ENCODE measurements at regions not wholly inside any gene's neighbourhood (a gene's known extent, or its start where the extent isn't known, plus 50 kb on each side); places are given as distances from the start of the nearest gene placed in this dataset.

GRCh38 chr18:57234346-57234745 is 87.5 kb downstream of the BOD1L2 start:
- no peak for DNase-seq (ENCODE audit: low read depth, low spot score)
- in situ Hi-C loops (cut with HindIII; ENCODE audit: low sequenced_read_pairs), result no loop called here
- no peak for TF ChIP-seq CTCF (IDR thresholded peaks at IDR 0.05; ENCODE audit: low read depth, low read length)

DNA sequence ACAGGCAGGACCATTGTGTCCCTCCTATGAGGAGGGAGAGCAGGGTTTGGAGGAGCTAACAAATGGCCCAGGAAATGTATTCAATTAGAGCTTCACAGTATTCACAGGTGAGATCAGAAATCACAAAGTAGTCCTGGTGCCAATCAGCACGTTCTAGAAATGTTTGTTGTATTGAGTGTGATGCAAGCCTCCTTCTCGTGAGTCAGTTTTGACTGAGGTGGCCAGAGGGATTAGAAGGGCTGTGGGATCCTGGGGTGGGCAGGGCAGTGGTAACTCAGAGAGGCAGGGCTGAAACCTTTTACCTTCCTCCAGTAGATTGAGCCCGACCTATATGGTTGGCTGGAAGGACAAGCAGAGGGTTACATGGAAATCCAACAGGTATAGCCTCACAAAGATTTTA is 95.0 kb downstream of the BOD1L2 start:
- in situ Hi-C loops (cut with HindIII; ENCODE audit: low sequenced_read_pairs), result no loop called here
- DNase-seq (ENCODE audit: low read depth, low spot score), result no peak
- no peak for TF ChIP-seq CTCF (IDR thresholded peaks at IDR 0.05; ENCODE audit: low read depth, low read length)
- no peak overlapping the region for H3K4me3 ChIP-seq (ENCODE audit: low read depth, low read length)

More at GRCh38 chr18:57234346-57234745, 87.5 kb downstream of the BOD1L2 start:
- H3K4me3 ChIP-seq (ENCODE audit: low read depth, low read length), result no peak overlapping the region

DNA sequence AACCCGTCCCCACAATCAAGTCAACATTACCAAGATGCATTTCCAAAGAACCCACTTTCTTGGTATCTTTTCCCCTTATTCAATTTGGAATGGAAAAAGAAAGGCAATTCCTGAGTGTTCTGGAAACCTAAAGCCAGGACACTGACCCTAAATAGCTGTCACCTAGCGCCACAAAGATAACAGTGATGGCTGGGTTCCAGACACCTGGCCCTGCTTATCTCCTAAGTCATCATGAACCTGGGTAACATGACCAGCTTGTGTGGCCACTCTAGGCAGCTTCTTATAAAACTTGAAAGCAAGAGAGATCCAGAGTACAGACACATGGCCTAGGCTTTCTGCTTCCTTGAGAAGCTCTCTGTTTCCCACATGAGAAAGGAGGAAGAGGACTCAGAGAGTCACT is 95.4 kb downstream of the BOD1L2 start:
- in situ Hi-C loops (cut with HindIII; ENCODE audit: low sequenced_read_pairs), result no loop called here
- DNase-seq (ENCODE audit: low read depth, low spot score), result no peak
- no peak for TF ChIP-seq CTCF (IDR thresholded peaks at IDR 0.05; ENCODE audit: low read depth, low read length)
- no peak overlapping the region for H3K4me3 ChIP-seq (ENCODE audit: low read depth, low read length)

DNA sequence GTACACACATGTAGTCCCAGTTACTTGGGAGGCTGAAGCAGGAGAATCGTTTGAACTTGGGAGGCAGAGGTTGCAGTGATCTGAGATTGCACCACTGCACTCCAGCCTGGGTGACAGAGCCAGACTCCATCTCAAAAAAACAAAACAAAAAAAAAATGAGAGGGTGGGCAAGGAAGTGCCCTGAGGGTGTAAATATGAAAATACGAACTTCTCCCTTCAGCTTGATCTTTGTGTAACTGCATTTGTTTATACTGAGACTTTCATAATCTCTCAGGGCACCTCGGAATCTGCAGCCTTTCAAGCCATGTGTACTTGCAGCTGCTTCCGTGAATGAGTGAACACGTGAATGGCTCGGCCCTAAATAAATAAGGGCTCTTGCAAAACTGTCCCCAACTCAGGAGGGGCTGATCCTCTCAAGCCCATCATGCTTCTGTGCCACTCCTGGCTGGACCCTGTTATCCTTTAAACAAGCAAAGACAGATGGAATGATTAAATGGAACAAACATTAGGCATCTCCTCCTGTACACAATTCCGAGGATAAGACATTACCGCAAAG is 96.8 kb downstream of the BOD1L2 start:
- no peak for TF ChIP-seq CTCF (IDR thresholded peaks at IDR 0.05; ENCODE audit: low read depth, low read length)
- no peak overlapping the region for H3K4me3 ChIP-seq (ENCODE audit: low read depth, low read length)
- DNase-seq (ENCODE audit: low read depth, low spot score), result no peak
- in situ Hi-C loops (cut with HindIII; ENCODE audit: low sequenced_read_pairs), result no loop called here

GRCh38 chr18:57249179-57249578 is 102.3 kb downstream of the BOD1L2 start:
- no peak for DNase-seq (ENCODE audit: low read depth, low spot score)
- in situ Hi-C loops (cut with HindIII; ENCODE audit: low sequenced_read_pairs), result no loop called here
- no peak overlapping the region for H3K4me3 ChIP-seq (ENCODE audit: low read depth, low read length)
- TF ChIP-seq CTCF (IDR thresholded peaks at IDR 0.05; ENCODE audit: low read depth, low read length), result no peak

DNA sequence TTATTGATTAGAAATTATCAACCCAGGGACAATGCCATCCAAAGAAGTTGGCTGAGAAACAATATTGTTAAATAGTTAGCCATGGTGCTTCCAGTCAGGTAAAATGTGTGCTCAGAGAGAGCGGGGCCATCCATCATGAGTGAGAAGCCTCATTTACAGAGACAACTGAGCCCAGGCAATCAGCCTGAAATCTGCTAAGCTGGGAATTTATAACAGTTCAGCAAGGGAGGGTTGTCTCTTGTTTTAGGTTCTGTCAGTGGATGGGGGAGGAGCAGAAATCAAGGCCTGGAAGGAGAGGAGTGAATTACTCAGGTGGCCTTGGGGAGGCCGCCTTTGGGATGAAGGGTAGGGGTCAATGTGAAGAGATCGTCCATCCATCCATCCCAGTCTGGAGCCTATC is 102.5 kb upstream of the ST8SIA3 start:
- TF ChIP-seq CTCF (IDR thresholded peaks at IDR 0.05; ENCODE audit: low read depth, low read length), result no peak
- in situ Hi-C loops (cut with HindIII; ENCODE audit: low sequenced_read_pairs), result no loop called here
- no peak for DNase-seq (ENCODE audit: low read depth, low spot score)
- no peak overlapping the region for H3K4me3 ChIP-seq (ENCODE audit: low read depth, low read length)

- in situ Hi-C loops (cut with HindIII; ENCODE audit: low sequenced_read_pairs), result no loop called here
- H3K4me3 ChIP-seq (ENCODE audit: low read depth, low read length), result no peak overlapping the region
- no peak for DNase-seq (ENCODE audit: low read depth, low spot score)
- TF ChIP-seq CTCF (IDR thresholded peaks at IDR 0.05; ENCODE audit: low read depth, low read length), result no peak
These were observed 100.6 kb upstream of the ST8SIA3 start for GRCh38 chr18:57251747-57252146.
